ENCODE measurements at regions not wholly inside any gene's neighbourhood (a gene's known extent, or its start where the extent isn't known, plus 50 kb on each side); places are given as distances from the start of the nearest gene placed in this dataset.
"Not testable (repeated sequence)": the region's sequence is repeated elsewhere in the genome, so short reads cannot be mapped to it uniquely, and the experiment has no call there.

- no peak for DNase-seq (ENCODE audit: low spot score)
Observed at GRCh38 chr7:52260046-52260665, 775.3 kb upstream of the POM121L12 start.

GRCh38 chr7:52257890-52258289 is 777.5 kb upstream of the POM121L12 start:
- DNase-seq (ENCODE audit: low spot score) = no peak

- DNase-seq (ENCODE audit: low spot score) = no peak
Observed at GRCh38 chr7:52254396-52255010, 780.9 kb upstream of the POM121L12 start.

GRCh38 chr7:52253953-52254352 is 781.5 kb upstream of the POM121L12 start:
- no peak for DNase-seq (ENCODE audit: low spot score)

GRCh38 chr7:52249741-52250140 is 785.7 kb upstream of the POM121L12 start:
- no peak for DNase-seq (ENCODE audit: low spot score)

GRCh38 chr7:52247518-52247917 is 787.9 kb upstream of the POM121L12 start:
- no peak for DNase-seq (ENCODE audit: low spot score)

GRCh38 chr7:52243685-52244084 is 791.7 kb upstream of the POM121L12 start:
- no peak for DNase-seq (ENCODE audit: low spot score)

- DNase-seq (ENCODE audit: low spot score) = no peak
Observed at GRCh38 chr7:52233248-52233647, 802.2 kb upstream of the POM121L12 start.

- no peak for DNase-seq (ENCODE audit: low spot score)
Observed at GRCh38 chr7:52211930-52212329, 823.5 kb upstream of the POM121L12 start.

- DNase-seq (ENCODE audit: low spot score) = no peak
Observed at GRCh38 chr7:52209614-52210013, 825.8 kb upstream of the POM121L12 start.

- no peak for DNase-seq (ENCODE audit: low spot score)
Observed at GRCh38 chr7:52197221-52197620, 838.2 kb upstream of the POM121L12 start.

GRCh38 chr7:52195664-52196063 is 839.8 kb upstream of the POM121L12 start:
- DNase-seq (ENCODE audit: low spot score) = no peak

- DNase-seq (ENCODE audit: low spot score) = no peak
Observed at GRCh38 chr7:52189153-52189778, 846.2 kb upstream of the POM121L12 start.

- DNase-seq (ENCODE audit: low spot score) = no peak
Observed at GRCh38 chr7:52184006-52184703, 851.3 kb upstream of the POM121L12 start.

GRCh38 chr7:52179934-52180333 is 855.5 kb upstream of the POM121L12 start:
- no peak for DNase-seq (ENCODE audit: low spot score)

GRCh38 chr7:52168085-52168484 is 851.5 kb upstream of the COBL start:
- no peak for DNase-seq (ENCODE audit: low spot score)

GRCh38 chr7:52163311-52163710 is 846.7 kb upstream of the COBL start:
- DNase-seq (ENCODE audit: low spot score) = no peak

- no peak for DNase-seq (ENCODE audit: low spot score)
Observed at GRCh38 chr7:52161483-52161882, 844.9 kb upstream of the COBL start.

- DNase-seq (ENCODE audit: low spot score) = not testable (repeated sequence)
Observed at GRCh38 chr7:52159421-52159820, 842.8 kb upstream of the COBL start.

GRCh38 chr7:52154382-52154781 is 837.8 kb upstream of the COBL start:
- no peak for DNase-seq (ENCODE audit: low spot score)

GRCh38 chr7:52151559-52151958 is 835.0 kb upstream of the COBL start:
- no peak for DNase-seq (ENCODE audit: low spot score)

GRCh38 chr7:52150952-52151351 is 834.3 kb upstream of the COBL start:
- no peak for DNase-seq (ENCODE audit: low spot score)
